Activated T-cell treated with anti-CD3 and anti-CD28 coated beads, Interleukin-2, amount 50 U/mL, for 4 hours (primary cell): ENCODE measurements at regions not wholly inside any gene's neighbourhood (a gene's known extent, or its start where the extent isn't known, plus 50 kb on each side); places are given as distances from the start of the nearest gene placed in this dataset.

ENCODE experiments used
- ATAC-seq, 2 donors: fragments of 200-7000 bp; cut with Tn5 transposase; one replicate each; pipeline ENCODE4 v1.10.0; 2021
- DNase-seq: peaks from one replicate; pipeline ENCODE4 v3.0.0-alpha.2; 2020
- H3K27me3 Mint-ChIP-seq: one replicate; pipeline ENCODE4 v1.8.0; 2021; ENCODE audit warnings: low read depth, mixed read lengths
- H3K36me3 Mint-ChIP-seq: one replicate; pipeline ENCODE4 v1.8.0; 2022; ENCODE audit warnings: mixed read lengths; ENCODE audit not compliant: insufficient read depth
- H3K4me1 Mint-ChIP-seq: one replicate; pipeline ENCODE4 v1.8.0; 2021; ENCODE audit warnings: low read depth, mixed read lengths
- H3K4me3 Mint-ChIP-seq: one replicate; pipeline ENCODE4 v1.8.0; 2021; ENCODE audit warnings: mild to moderate bottlenecking, moderate library complexity, mixed read lengths
- H3K9me3 Mint-ChIP-seq: one replicate; pipeline ENCODE4 v1.8.0; 2021; ENCODE audit warnings: mixed read lengths

DNA sequence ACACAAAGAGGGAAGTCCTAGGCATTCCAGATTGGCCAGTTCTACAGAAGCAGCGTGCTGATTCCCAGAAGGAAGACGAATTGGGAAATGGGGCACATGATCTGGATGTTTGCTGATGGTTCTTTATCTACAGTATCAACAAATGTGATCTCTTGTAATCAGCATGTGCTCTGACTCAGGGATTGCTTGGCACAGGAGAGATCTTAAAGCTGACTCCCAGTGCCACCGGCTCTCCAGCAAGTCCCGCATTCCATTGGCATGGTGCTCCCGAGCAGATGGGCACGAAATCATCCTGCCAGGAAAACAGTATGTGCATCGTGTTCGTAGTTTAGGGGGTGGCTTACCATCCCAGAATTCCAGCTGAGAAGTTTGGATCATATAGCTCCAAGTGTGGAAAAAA, 259.9 kb upstream of the NR2F2 start:
- H3K27me3 Mint-ChIP-seq, result peaks cover 2% of the 10 kb centered on the region
- ATAC-seq (no peak), DNase-seq (no peak)
- H3K4me1 Mint-ChIP-seq, result no peaks in the 10 kb centered on the region
- H3K4me3 Mint-ChIP-seq, result no peak overlapping the region
- no peaks in the 10 kb centered on the region for H3K36me3 Mint-ChIP-seq
- H3K9me3 Mint-ChIP-seq, result peaks cover 3% of the 10 kb centered on the region

DNA sequence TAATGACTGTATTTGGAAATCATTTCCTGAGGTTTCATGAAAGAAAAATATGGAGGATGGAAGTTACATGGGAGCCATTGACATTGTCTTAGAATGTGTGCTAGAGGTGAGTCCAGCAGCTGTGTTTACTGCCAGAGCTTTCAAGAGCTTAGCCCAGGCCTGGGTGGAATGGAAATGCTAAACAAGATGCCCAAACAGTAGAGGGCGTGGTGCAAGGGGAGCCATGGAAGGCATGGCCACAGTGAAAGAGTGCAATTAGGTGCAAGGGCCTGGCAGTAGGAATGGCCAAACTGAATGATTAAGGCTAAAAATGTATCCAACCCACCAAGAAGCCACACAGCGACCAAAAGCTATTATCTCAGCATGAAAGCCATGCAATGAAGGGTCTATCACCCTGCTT, 257.7 kb upstream of the NR2F2 start:
- Mint-ChIP-seq H3K4me3 (no peak overlapping the region), H3K4me1 (no peaks in the 10 kb centered on the region), H3K27me3 (no peaks in the 10 kb centered on the region), H3K36me3 (no peaks in the 10 kb centered on the region), H3K9me3 (peaks cover 3% of the 10 kb centered on the region)
- ATAC-seq (no peak), DNase-seq (no peak)

DNA sequence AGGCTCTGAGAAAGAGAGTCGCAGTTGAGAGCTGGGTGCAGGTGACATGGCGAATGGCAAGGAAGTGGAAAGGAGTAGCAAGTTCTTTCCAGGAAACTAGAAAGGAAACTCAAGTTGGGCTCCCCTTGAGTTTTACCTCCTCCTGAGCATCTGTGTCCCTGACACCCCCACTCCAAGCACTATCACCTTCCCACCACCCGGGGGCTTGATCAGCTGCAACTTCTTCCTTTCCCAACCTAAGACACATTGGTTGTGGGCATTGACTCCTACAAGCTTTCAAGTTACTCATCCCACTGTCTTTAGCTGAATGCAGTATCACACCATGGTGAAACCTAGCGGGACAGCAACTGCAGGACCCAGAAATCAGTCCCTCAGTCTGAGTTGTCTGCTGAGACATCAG, 256.6 kb upstream of the NR2F2 start:
- ATAC-seq, result no peak
- peaks cover 3% of the 10 kb centered on the region for H3K9me3 Mint-ChIP-seq
- no peaks in the 10 kb centered on the region for H3K4me1 Mint-ChIP-seq
- no peak overlapping the region for H3K4me3 Mint-ChIP-seq
- H3K27me3 Mint-ChIP-seq, result no peaks in the 10 kb centered on the region
- no peaks in the 10 kb centered on the region for H3K36me3 Mint-ChIP-seq
- no peak for DNase-seq

DNA sequence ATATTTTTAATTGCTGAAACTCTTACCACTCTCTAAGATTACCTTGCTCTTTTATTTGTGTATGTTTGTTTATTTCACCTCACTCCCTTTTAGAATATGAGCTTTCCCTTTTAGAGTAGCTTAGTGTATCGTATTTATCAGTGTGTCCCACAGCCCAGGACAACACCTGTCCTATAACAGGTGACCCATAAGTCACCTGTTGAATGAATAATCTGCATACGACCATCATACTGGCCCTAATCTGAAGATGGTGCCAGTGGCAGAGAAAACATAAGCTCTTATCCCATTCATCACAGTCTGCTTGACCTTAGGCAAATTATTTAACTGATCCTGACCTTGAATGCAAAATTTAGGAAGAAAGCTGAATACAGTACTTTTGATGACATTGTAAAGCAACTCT, 254.6 kb upstream of the NR2F2 start:
- no peak for DNase-seq
- Mint-ChIP-seq H3K27me3 (no peaks in the 10 kb centered on the region), H3K4me3 (no peak overlapping the region), H3K9me3 (peaks cover 3% of the 10 kb centered on the region), H3K36me3 (no peaks in the 10 kb centered on the region), H3K4me1 (no peaks in the 10 kb centered on the region)
- ATAC-seq, result no peak

DNA sequence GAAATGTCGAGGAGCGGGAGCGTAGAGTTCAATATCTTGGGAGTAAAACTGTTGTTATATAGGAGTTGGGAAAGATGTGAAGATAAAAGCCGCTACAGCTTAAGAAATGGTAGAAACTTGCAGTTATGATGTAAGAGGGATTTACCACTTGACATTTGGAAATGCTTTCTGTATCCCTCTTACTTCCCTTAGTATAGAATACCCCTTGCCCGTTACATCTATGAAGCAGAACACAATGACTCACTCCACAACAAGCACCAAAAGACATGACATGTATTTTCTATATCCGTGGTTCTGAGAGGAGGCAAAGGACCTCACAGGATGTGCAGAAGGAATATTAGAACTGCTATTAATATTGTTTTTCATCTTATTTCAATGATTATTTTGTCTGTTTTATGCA, 254.2 kb upstream of the NR2F2 start:
- DNase-seq, result no peak
- Mint-ChIP-seq H3K4me3 (no peak overlapping the region), H3K4me1 (no peaks in the 10 kb centered on the region), H3K36me3 (no peaks in the 10 kb centered on the region), H3K27me3 (no peaks in the 10 kb centered on the region), H3K9me3 (peaks cover 3% of the 10 kb centered on the region)
- no peak for ATAC-seq

DNA sequence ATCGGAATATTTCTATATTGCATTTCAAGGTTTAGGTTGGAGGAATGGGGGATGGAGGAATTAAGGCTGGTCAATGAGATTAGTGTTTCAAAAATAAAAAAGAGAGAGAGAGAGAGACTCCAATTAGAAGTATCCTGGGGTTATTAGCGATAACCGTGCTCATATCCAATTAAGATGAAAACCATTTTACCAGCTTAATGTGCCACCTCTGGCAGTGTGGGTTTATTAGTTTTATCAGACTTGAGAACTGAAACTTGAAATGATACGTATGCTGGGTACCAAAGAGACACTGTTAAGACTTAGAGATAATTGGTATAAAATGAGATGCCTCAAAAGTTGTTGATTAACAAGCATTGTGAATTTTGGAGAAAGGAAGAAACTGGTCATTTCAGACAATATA, 251.5 kb upstream of the NR2F2 start:
- no peaks in the 10 kb centered on the region for H3K9me3 Mint-ChIP-seq
- no peak for ATAC-seq
- no peaks in the 10 kb centered on the region for H3K4me1 Mint-ChIP-seq
- no peak overlapping the region for H3K4me3 Mint-ChIP-seq
- no peak for DNase-seq
- peaks cover 6% of the 10 kb centered on the region for H3K27me3 Mint-ChIP-seq
- H3K36me3 Mint-ChIP-seq, result no peaks in the 10 kb centered on the region

DNA sequence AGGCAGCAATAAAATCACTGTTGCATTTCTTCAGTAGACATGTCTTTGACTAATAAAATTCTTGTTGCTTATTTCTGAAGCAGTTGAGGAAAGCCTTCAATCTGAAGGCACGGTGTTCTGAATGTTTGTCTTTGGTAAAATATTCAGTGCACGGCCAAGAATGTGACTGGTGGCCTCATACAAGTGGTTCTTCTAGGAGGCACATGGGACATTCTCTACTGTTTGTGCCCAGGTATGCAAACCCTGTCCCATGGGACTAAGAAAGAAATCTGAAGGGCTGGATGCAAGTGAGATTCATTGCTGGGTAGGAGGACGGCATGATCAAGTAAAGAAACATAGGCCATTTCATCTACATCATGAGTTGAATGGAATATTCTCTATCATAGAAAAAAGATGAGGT, 250.6 kb upstream of the NR2F2 start:
- no peak for ATAC-seq
- Mint-ChIP-seq H3K9me3 (no peaks in the 10 kb centered on the region), H3K4me1 (no peaks in the 10 kb centered on the region)

DNA sequence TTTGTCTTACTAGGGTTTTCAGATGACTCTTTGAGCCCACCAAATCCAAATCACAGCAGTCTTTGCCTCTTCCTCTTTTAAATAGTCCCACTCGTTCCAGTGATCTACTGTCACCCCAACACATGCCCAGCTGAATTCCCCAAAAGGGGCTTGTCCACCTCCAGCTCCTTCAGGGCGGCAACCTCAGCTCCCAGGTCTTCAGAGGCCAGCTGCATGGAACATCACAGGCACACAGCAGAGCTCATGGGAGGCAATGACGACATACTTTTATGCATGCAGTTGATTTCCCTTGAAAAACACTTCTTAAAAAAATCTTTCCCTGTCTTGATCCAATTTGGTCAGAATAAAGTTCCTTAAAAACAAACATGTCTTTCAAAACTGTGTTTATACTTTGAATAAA, 244.3 kb upstream of the NR2F2 start:
- no peaks in the 10 kb centered on the region for H3K36me3 Mint-ChIP-seq
- no peaks in the 10 kb centered on the region for H3K4me1 Mint-ChIP-seq
- H3K9me3 Mint-ChIP-seq, result no peaks in the 10 kb centered on the region
- no peak overlapping the region for H3K4me3 Mint-ChIP-seq
- DNase-seq (no peak), ATAC-seq (no peak)
- H3K27me3 Mint-ChIP-seq, result peaks cover 14% of the 10 kb centered on the region

More for the DNA sequence above, 250.6 kb upstream of the NR2F2 start:
- Mint-ChIP-seq H3K36me3 (no peaks in the 10 kb centered on the region), H3K27me3 (peaks cover 7% of the 10 kb centered on the region), H3K4me3 (no peak overlapping the region)
- no peak for DNase-seq

DNA sequence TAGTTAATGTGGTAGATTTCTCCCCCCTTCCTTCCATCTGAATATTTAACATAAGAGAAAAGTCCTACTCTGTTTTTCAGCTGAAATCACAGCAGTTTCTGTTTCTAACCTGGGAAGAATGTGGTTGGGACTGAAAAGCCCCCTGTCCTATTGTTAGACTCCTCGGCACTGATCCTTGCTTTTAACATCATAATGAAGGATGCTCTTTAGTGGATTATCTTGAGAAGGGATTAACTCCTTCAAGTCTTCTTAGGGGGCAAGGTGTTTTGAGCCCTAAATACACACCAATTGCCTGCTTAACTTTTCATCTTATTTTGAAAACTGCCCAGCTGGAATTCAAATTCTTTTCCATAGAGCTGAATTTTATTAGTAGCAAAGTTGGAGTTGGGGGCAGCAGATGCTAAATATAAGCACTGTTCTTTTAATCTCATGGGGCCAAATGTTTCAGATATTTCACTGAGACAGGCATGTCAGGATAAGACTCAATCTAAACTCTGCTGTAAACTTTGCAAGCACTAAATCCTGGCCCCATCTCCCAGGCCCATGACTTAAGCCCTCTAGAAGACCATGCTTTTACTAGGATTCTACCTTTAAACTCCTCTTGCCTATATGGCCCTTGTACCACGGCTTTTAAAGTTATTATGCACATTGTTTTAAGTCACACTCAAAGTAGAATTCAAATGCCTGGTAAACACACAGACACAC, 243.2 kb upstream of the NR2F2 start:
- no peaks in the 10 kb centered on the region for H3K9me3 Mint-ChIP-seq
- ATAC-seq (no peak), DNase-seq (no peak)
- H3K4me1 Mint-ChIP-seq, result no peaks in the 10 kb centered on the region
- peaks cover 14% of the 10 kb centered on the region for H3K27me3 Mint-ChIP-seq
- H3K36me3 Mint-ChIP-seq, result no peaks in the 10 kb centered on the region
- no peak overlapping the region for H3K4me3 Mint-ChIP-seq

DNA sequence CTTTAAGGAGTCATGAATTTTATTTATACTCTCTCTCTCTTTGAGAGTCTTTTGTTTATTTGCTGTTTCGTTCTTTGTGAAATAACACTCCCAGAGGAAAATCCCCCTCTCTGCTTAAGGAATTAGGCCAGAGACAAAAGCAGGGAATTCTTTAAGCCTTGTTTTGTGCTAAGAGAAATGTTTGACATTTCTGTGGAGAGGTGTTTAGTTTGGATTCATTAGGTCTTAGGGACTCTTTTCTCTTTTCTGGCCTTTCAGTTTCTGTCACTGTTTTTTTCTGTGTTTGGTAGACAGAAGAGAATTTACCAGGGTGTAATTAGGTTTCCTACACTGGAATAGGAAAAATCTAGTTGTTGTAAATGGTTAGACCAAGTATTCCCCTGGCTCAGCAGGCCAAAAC, 241.8 kb upstream of the NR2F2 start:
- no peak for ATAC-seq
- no peaks in the 10 kb centered on the region for H3K9me3 Mint-ChIP-seq

DNA sequence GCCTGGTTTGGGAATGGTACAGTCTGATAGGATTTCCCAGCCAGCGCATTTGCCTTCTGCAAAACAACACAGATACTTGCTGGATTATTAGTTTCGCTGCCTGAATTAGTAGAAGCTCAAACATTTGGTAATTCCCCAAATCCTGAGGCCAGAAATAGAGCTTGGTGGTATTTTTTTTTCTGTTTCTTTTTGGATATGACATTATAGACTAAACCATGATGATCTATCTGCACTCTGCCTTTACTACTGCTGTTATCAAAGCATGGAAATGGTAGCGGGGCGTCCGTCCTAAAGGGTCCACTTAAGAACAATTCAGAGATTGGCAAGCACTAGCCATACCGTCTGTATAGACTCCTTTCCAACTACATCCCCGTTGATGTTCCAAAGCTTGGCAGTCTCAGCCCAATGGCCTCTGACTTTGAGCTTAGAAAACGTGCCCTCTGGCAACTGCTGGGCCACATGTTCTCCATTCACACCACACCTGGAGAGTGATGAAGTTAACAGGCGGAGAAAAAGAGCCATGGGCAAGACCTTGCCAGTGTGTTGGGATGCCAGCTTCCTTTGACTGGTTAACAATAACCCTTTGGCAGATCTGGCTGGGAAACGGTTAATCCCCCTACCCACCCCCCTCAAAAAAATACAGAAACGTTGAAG, 241.0 kb upstream of the NR2F2 start:
- Mint-ChIP-seq H3K4me1 (no peaks in the 10 kb centered on the region), H3K9me3 (no peaks in the 10 kb centered on the region), H3K4me3 (no peak overlapping the region), H3K36me3 (no peaks in the 10 kb centered on the region), H3K27me3 (peaks cover 11% of the 10 kb centered on the region)
- no peak for ATAC-seq
- DNase-seq, result no peak

More for the DNA sequence above, 241.8 kb upstream of the NR2F2 start:
- DNase-seq, result no peak
- Mint-ChIP-seq H3K4me1 (no peaks in the 10 kb centered on the region), H3K27me3 (peaks cover 12% of the 10 kb centered on the region), H3K36me3 (no peaks in the 10 kb centered on the region), H3K4me3 (no peak overlapping the region)

DNA sequence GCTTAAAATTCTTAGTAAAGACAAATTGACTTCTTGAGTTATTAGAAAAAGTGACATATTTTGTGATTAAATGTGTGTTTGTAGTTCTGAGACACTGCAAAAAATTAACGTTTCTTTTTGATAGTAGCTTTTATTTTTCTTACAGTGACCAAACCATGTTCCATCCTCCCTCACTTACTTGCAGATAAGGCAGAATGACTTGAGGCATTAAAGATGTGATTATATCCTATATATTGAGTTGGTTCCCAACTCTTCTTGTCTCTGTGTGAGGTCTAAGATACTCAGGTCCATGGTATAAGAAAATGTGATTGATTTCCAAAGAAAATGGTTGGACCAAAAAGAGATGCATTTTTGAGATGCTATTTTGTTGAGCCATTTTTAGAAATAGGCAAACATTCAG, 238.3 kb upstream of the NR2F2 start:
- H3K36me3 Mint-ChIP-seq, result no peaks in the 10 kb centered on the region
- H3K9me3 Mint-ChIP-seq, result peaks cover 7% of the 10 kb centered on the region
- peaks cover 13% of the 10 kb centered on the region for H3K27me3 Mint-ChIP-seq

DNA sequence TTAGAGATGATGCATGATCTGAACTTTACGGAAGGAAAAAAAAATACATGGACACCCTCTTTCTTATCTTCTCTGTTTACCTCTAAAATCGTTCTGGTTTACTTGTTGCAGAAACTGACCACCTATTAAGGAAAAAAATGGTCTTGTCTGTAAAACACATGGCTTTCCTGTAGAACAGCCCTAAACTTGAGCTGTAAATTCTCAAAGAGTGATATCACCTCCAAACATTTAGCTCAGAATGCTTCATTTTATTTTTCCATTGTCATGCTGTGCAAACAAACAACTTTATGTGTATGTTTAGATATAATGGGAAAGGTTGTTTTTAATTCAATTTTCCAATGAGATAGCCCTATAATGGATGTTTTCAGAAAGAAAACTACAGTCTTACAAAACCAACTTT, 237.4 kb upstream of the NR2F2 start:
- Mint-ChIP-seq H3K36me3 (no peaks in the 10 kb centered on the region), H3K9me3 (peaks cover 7% of the 10 kb centered on the region), H3K4me3 (no peak overlapping the region), H3K4me1 (no peaks in the 10 kb centered on the region), H3K27me3 (peaks cover 13% of the 10 kb centered on the region)
- DNase-seq (no peak), ATAC-seq (no peak)

More for the DNA sequence above, 238.3 kb upstream of the NR2F2 start:
- DNase-seq (no peak), ATAC-seq (no peak)
- no peaks in the 10 kb centered on the region for H3K4me1 Mint-ChIP-seq
- H3K4me3 Mint-ChIP-seq, result no peak overlapping the region

DNA sequence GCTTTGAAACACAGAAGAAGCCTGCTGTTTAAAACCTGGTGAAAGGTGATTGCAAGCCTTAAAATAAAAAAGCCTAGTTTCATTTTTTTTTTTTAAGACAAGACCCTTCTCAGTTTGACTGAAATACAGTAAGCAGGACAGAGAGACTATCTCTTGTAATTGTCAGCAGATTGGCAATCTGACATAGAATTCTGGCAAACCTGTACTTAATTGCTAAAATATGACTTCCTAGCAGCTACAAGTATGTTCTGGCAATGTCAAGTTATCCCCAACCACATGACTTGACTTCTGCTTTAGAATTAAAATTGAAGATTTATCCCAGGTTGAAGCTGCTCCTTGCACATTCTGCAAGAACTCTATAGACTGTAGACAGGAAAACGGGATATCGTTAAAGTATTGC, 232.8 kb upstream of the NR2F2 start:
- ATAC-seq (no peak), DNase-seq (no peak)
- Mint-ChIP-seq H3K4me3 (no peak overlapping the region), H3K36me3 (no peaks in the 10 kb centered on the region), H3K27me3 (peaks cover 12% of the 10 kb centered on the region), H3K9me3 (peaks cover 7% of the 10 kb centered on the region), H3K4me1 (no peaks in the 10 kb centered on the region)

DNA sequence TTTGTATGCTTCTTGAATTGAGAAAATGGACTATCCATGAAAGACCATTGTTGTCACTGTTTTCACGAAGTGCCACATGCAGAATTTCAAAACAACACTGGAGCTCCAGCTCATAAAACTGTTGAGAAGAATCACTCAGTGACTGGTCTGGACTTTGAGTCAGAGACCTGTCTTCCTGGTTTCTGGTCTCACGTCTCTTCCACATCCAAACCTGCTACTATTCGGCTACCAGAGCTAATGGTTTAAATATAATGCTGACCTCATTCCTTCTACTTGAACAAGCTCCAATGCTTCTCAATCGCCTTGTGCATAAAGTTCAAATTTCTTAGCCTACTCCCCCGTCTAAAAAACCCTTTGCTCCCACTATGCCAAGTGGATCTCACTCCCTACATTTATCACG, 227.9 kb upstream of the NR2F2 start:
- peaks cover 6% of the 10 kb centered on the region for H3K27me3 Mint-ChIP-seq
- no peaks in the 10 kb centered on the region for H3K9me3 Mint-ChIP-seq
- no peak overlapping the region for H3K4me3 Mint-ChIP-seq
- no peaks in the 10 kb centered on the region for H3K36me3 Mint-ChIP-seq
- DNase-seq (no peak), ATAC-seq (no peak)
- no peaks in the 10 kb centered on the region for H3K4me1 Mint-ChIP-seq
